Endothelial cell of umbilical vein (primary cell): ENCODE measurements at regions not wholly inside any gene's neighbourhood (a gene's known extent, or its start where the extent isn't known, plus 50 kb on each side); places are given as distances from the start of the nearest gene placed in this dataset.

Experiments used
- CTCF ChIP-seq, 2 donors: IDR thresholded peaks; 1 replicate in 1 of 2; 2 replicates in 1 of 2; pipeline ENCODE4 v1.5.1; 2011; ENCODE audit warnings: low read length in 2 of 2, mild to moderate bottlenecking in 2 of 2, moderate library complexity in 2 of 2, control low read depth in 1 of 2, inconsistent platforms in 1 of 2, low read depth in 1 of 2; ENCODE audit not compliant: insufficient read depth in 1 of 2; ENCODE audit errors: extremely low read depth in 1 of 2
- POLR2AphosphoS5 ChIP-seq: IDR thresholded peaks from 2 replicates; pipeline ENCODE4 v1.6.1; 2012; ENCODE audit warnings: low read depth, mild to moderate bottlenecking, control low read depth, low read length, moderate library complexity; ENCODE audit not compliant: insufficient read depth

DNA sequence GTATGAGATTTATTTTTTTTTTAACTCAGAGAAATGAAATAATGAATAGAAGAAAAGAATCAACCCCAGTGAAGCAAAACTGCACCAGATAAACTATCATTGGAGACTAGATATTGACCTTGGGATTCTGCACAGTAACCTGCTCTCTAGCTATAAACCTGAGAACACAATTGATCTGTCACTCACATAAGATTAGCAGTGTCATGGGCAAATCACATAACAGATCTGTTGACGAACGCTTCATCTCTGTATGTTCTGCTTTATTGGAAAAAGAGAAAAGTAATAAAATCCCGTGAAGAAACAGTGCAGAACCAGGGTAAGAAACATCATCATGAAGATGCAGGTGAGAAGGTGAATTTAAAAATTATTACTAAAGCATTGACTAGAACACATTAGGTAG lies 52.8 kb upstream of the RGS17 start:
- TF ChIP-seq CTCF (IDR thresholded peaks at IDR 0.05; ENCODE audit: extremely low read depth in 1 of 2, insufficient read depth in 1 of 2, low read depth in 1 of 2, low read length in 2 of 2) (no peak), POLR2AphosphoS5 (no peak)
